Endothelial cell of umbilical vein (primary cell): ENCODE measurements at regions not wholly inside any gene's neighbourhood (a gene's known extent, or its start where the extent isn't known, plus 50 kb on each side); places are given as distances from the start of the nearest gene placed in this dataset.

Experiments
- BruUV-seq: library from RNA; stranded (reverse); fragments of 400-500 nt; replicated peaks from 2 replicates; lab custom pipeline; 2021; lab: Mats Ljungman, UMichigan
- CTCF ChIA-PET: fragments of 300-600, 350-600 bp; sonication (Branson Sonifier 250); formaldehyde crosslinking; loops from one replicate; lab custom pipeline; 2021; ENCODE audit warnings: antibody characterized with exemption, inconsistent platforms; lab: Charles Lee
- POLR2A ChIA-PET: fragments of 300-600, 350-600 bp; sonication (Branson Sonifier 250); formaldehyde crosslinking; loops from one replicate; lab custom pipeline; 2021; ENCODE audit warnings: antibody characterized with exemption, inconsistent platforms; lab: Charles Lee
- DNase-seq: peaks from one replicate; pipeline ENCODE4 v3.0.0-alpha.2; 2011; ENCODE audit warnings: low read depth, low spot score
- FAIRE-seq: peaks from 2 replicates; lab custom pipeline; 2011; peaks lifted over from hg19 to GRCh38; lab: Jason Lieb, UNC
- H2AFZ ChIP-seq: 2 replicates; pipeline ENCODE4 v1.6.0; 2012; ENCODE audit warnings: low read depth, low read length, control low read depth, inconsistent platforms
- H3K27ac ChIP-seq: 2 replicates; pipeline ENCODE4 v1.5.1; 2011; ENCODE audit warnings: low read depth, mild to moderate bottlenecking, control low read depth, low read length, moderate library complexity; ENCODE audit not compliant: insufficient read depth
- H3K27me3 ChIP-seq, 2 experiments: 2 replicates each; pipeline versions ENCODE4 v1.6.0 to v1.6.1; 2011; ENCODE audit warnings: low read length in 2 of 2, mixed read lengths in 1 of 2; ENCODE audit not compliant: control insufficient read depth in 2 of 2, insufficient read depth in 2 of 2
- H3K36me3 ChIP-seq, 2 experiments: 2 replicates in 1 of 2; 3 replicates in 1 of 2; pipeline ENCODE4 v1.5.1; 2011; ENCODE audit warnings: low read length in 2 of 2, mild to moderate bottlenecking in 1 of 2, moderate library complexity in 1 of 2; ENCODE audit not compliant: control insufficient read depth in 2 of 2, insufficient read depth in 2 of 2; ENCODE audit errors: extremely low read depth in 1 of 2
- H3K4me1 ChIP-seq: 3 replicates; pipeline ENCODE4 v1.5.1; 2011; ENCODE audit warnings: mild to moderate bottlenecking, low read length; ENCODE audit not compliant: control insufficient read depth, insufficient read depth; ENCODE audit errors: extremely low read depth
- H3K4me2 ChIP-seq: 2 replicates; pipeline ENCODE4 v1.6.1; 2011; ENCODE audit warnings: low read length, control low read depth, mixed read lengths; ENCODE audit not compliant: insufficient read depth
- H3K4me3 ChIP-seq, 3 experiments: fragments of 200-600 bp in 1 of 3; sonication (generic), shearing (Covaris generic) in 1 of 3; replicated peaks in 1 of 3; 2 replicates each; pipeline ENCODE4 v1.5.1; 2011 to 2016; ENCODE audit warnings: control low read depth in 3 of 3, low read length in 3 of 3, mild to moderate bottlenecking in 2 of 3, inconsistent platforms in 1 of 3, low read depth in 1 of 3, moderate library complexity in 1 of 3; ENCODE audit not compliant: insufficient read depth in 1 of 3
- H3K79me2 ChIP-seq: 2 replicates; pipeline ENCODE4 v1.6.0; 2012; ENCODE audit warnings: low read length, inconsistent platforms; ENCODE audit not compliant: control insufficient read depth, insufficient read depth
- H3K9ac ChIP-seq: replicated peaks from 2 replicates; pipeline ENCODE3; 2011; ENCODE audit warnings: low read length, control low read depth; ENCODE audit not compliant: insufficient read depth; ENCODE audit errors: extremely low read depth
- H3K9me1 ChIP-seq: replicated peaks from 3 replicates; pipeline ENCODE4 v1.6.0; 2011; ENCODE audit warnings: mild to moderate bottlenecking, low read length; ENCODE audit not compliant: control insufficient read depth, insufficient read depth; ENCODE audit errors: extremely low read depth
- H3K9me3 ChIP-seq: replicated peaks from 2 replicates; pipeline ENCODE4 v1.5.1; 2012; ENCODE audit warnings: low read length, inconsistent platforms; ENCODE audit not compliant: control insufficient read depth, insufficient read depth
- H4K20me1 ChIP-seq: replicated peaks from 2 replicates; pipeline ENCODE3; 2011; ENCODE audit warnings: mild to moderate bottlenecking, low read length; ENCODE audit not compliant: control insufficient read depth, insufficient read depth; ENCODE audit errors: extremely low read depth
- CTCF ChIP-seq, 2 donors: IDR thresholded peaks; 1 replicate in 1 of 2; 2 replicates in 1 of 2; pipeline ENCODE4 v1.5.1; 2011; ENCODE audit warnings: low read length in 2 of 2, mild to moderate bottlenecking in 2 of 2, moderate library complexity in 2 of 2, control low read depth in 1 of 2, inconsistent platforms in 1 of 2, low read depth in 1 of 2; ENCODE audit not compliant: insufficient read depth in 1 of 2; ENCODE audit errors: extremely low read depth in 1 of 2
- EZH2 ChIP-seq: IDR thresholded peaks from 2 replicates; pipeline ENCODE4 v1.6.1; 2012; ENCODE audit warnings: borderline replicate concordance, low read depth, mild to moderate bottlenecking, moderate library complexity, low read length, inconsistent platforms; ENCODE audit not compliant: severe bottlenecking
- FOS ChIP-seq: IDR thresholded peaks from 2 replicates; pipeline ENCODE4 v1.6.1; 2011; ENCODE audit warnings: mild to moderate bottlenecking, low read length, moderate library complexity, borderline replicate concordance; ENCODE audit not compliant: insufficient read depth
- GATA2 ChIP-seq: IDR thresholded peaks from 2 replicates; pipeline ENCODE4 v1.7.0; 2011; ENCODE audit warnings: low read depth, mild to moderate bottlenecking, moderate library complexity, mixed read lengths, low read length; ENCODE audit not compliant: insufficient read length, insufficient read depth
- MYC ChIP-seq: IDR thresholded peaks from one replicate; pipeline ENCODE4 v1.6.1; 2011; ENCODE audit warnings: mild to moderate bottlenecking, low read depth, low read length
- POLR2A ChIP-seq: IDR thresholded peaks from 2 replicates; pipeline ENCODE4 v1.6.1; 2012; ENCODE audit warnings: low read depth, mild to moderate bottlenecking, control low read depth, low read length
- POLR2AphosphoS5 ChIP-seq: IDR thresholded peaks from 2 replicates; pipeline ENCODE4 v1.6.1; 2012; ENCODE audit warnings: low read depth, mild to moderate bottlenecking, control low read depth, low read length, moderate library complexity; ENCODE audit not compliant: insufficient read depth
- dilution Hi-C: fragments of 300-500 bp; cut with MboI; formaldehyde crosslinking; loops from one replicate; pipeline ENCODE4 v1.15.0; 2019; ENCODE audit warnings: low sequenced_read_pairs; ENCODE audit not compliant: extremely low pct_ligation_motif_present
- intact Hi-C: fragments of 100-400 bp; cut with micrococcal nuclease; formaldehyde crosslinking; loops from one replicate; pipeline ENCODE4 v1.10.0; 2022

GRCh38 chr2:65586516-65586915 lies 154.1 kb upstream of the SPRED2 start:
- intact Hi-C loops: no loop called here

More at GRCh38 chr2:65586516-65586915, 154.1 kb upstream of the SPRED2 start:
- Histone ChIP-seq H3K4me1 (no peaks in the 10 kb centered on the region), H3K9me1 (no peaks in the 10 kb centered on the region), H3K9ac (no peak overlapping the region), H3K27me3 (peaks cover 3 to 10% of the 10 kb centered on the region in 2 experiments), H3K4me2 (no peak overlapping the region), H3K27ac (no peak overlapping the region), H3K9me3 (no peaks in the 10 kb centered on the region), H4K20me1 (no peaks in the 10 kb centered on the region), H3K36me3 (no peaks in the 10 kb centered on the region), H3K4me3 (no peak overlapping the region), H3K79me2 (no peaks in the 10 kb centered on the region), H2AFZ (no peak overlapping the region)
- DNase-seq: no peak
- BruUV-seq: no TSS peak
- POLR2A ChIA-PET: no interaction called here
- dilution Hi-C loops: no loop called here
- TF ChIP-seq GATA2 (no peak), FOS (no peak), MYC (no peak), EZH2 (no peak), CTCF (IDR thresholded peaks at IDR 0.05; ENCODE audit: extremely low read depth in 1 of 2, insufficient read depth in 1 of 2, low read depth in 1 of 2, low read length in 2 of 2) (no peak), POLR2A (no peak), POLR2AphosphoS5 (no peak)
- FAIRE-seq: no peak
- CTCF ChIA-PET: no interaction called here
